ENCODE measurements at regions not wholly inside any gene's neighbourhood (a gene's known extent, or its start where the extent isn't known, plus 50 kb on each side); places are given as distances from the start of the nearest gene placed in this dataset.

GRCh38 chr16:61148930-61149329 is 887.3 kb downstream of the CDH8 start:
- H2AFZ ChIP-seq (ENCODE audit: low read depth, low read length) = no peak overlapping the region
- H3F3A ChIP-seq (ENCODE audit: insufficient read depth, low read length, poor library complexity, severe bottlenecking) = no peaks in the 10 kb centered on the region
- H3K27me3 ChIP-seq (ENCODE audit: insufficient read depth, low read depth, low read length) = no peaks in the 10 kb centered on the region
- H4K20me1 ChIP-seq (ENCODE audit: insufficient read depth) = no peaks in the 10 kb centered on the region
- H3K36me3 ChIP-seq (ENCODE audit: insufficient read depth, low read length) = no peaks in the 10 kb centered on the region
- H3K4me3 ChIP-seq (ENCODE audit: low read length) = no peak overlapping the region
- no peak overlapping the region for H3K9ac ChIP-seq (ENCODE audit: low read length)
- no peaks in the 10 kb centered on the region for H3K9me2 ChIP-seq (ENCODE audit: insufficient read depth, low read length)
- TF ChIP-seq SMC3 (conservative IDR thresholded peaks at IDR 0.05; ENCODE audit: poor library complexity) (no peak), MXI1 (conservative IDR thresholded peaks at IDR 0.05; ENCODE audit: poor library complexity, severe bottlenecking) (no peak), POLR2AphosphoS5 (IDR thresholded peaks at IDR 0.05) (no peak), EZH2 (IDR thresholded peaks at IDR 0.05; ENCODE audit: borderline replicate concordance, insufficient read depth, low read length, poor library complexity, severe bottlenecking) (no peak), REST (IDR thresholded peaks at IDR 0.05; ENCODE audit: borderline replicate concordance) (no peak), EP300 (conservative IDR thresholded peaks at IDR 0.05; ENCODE audit: poor library complexity, severe bottlenecking) (no peak), CTCF (IDR thresholded peaks at IDR 0.05; ENCODE audit: poor library complexity, severe bottlenecking) (no peak), TAF1 (IDR thresholded peaks at IDR 0.05; ENCODE audit: low read depth) (no peak), RAD21 (conservative IDR thresholded peaks at IDR 0.05) (no peak)
- no peak overlapping the region for H3K4me2 ChIP-seq (ENCODE audit: low read length)
- no peak overlapping the region for H3K27ac ChIP-seq (ENCODE audit: low read length)
- H3K9me3 ChIP-seq (ENCODE audit: low read length) = no peaks in the 10 kb centered on the region
- H3K79me2 ChIP-seq (replicated peaks; ENCODE audit: insufficient read depth, low read length) = no peaks in the 10 kb centered on the region

- Histone ChIP-seq H3K9me2 (ENCODE audit: insufficient read depth, low read length) (no peaks in the 10 kb centered on the region), H3K27ac (ENCODE audit: low read length) (no peak overlapping the region), H3F3A (ENCODE audit: insufficient read depth, low read length, poor library complexity, severe bottlenecking) (no peaks in the 10 kb centered on the region), H2AFZ (ENCODE audit: low read depth, low read length) (no peak overlapping the region), H3K9me3 (ENCODE audit: low read length) (no peaks in the 10 kb centered on the region), H3K27me3 (ENCODE audit: insufficient read depth, low read depth, low read length) (no peaks in the 10 kb centered on the region), H4K20me1 (ENCODE audit: insufficient read depth) (no peaks in the 10 kb centered on the region), H3K79me2 (replicated peaks; ENCODE audit: insufficient read depth, low read length) (no peaks in the 10 kb centered on the region), H3K36me3 (ENCODE audit: insufficient read depth, low read length) (no peaks in the 10 kb centered on the region), H3K9ac (ENCODE audit: low read length) (no peak overlapping the region), H3K4me3 (ENCODE audit: low read length) (no peak overlapping the region), H3K4me2 (ENCODE audit: low read length) (no peak overlapping the region)
- TF ChIP-seq POLR2AphosphoS5 (IDR thresholded peaks at IDR 0.05) (no peak), EZH2 (IDR thresholded peaks at IDR 0.05; ENCODE audit: borderline replicate concordance, insufficient read depth, low read length, poor library complexity, severe bottlenecking) (no peak)
Measured at GRCh38 chr16:61146429-61146828, 889.8 kb downstream of the CDH8 start.

GRCh38 chr16:61131447-61131846 is 904.8 kb downstream of the CDH8 start:
- no peak overlapping the region for H3K27ac ChIP-seq (ENCODE audit: low read length)
- no peaks in the 10 kb centered on the region for H3K27me3 ChIP-seq (ENCODE audit: insufficient read depth, low read depth, low read length)
- H3K9me3 ChIP-seq (ENCODE audit: low read length) = no peaks in the 10 kb centered on the region
- H2AFZ ChIP-seq (ENCODE audit: low read depth, low read length) = no peak overlapping the region
- no peaks in the 10 kb centered on the region for H3F3A ChIP-seq (ENCODE audit: insufficient read depth, low read length, poor library complexity, severe bottlenecking)
- no peaks in the 10 kb centered on the region for H4K20me1 ChIP-seq (ENCODE audit: insufficient read depth)
- no peaks in the 10 kb centered on the region for H3K36me3 ChIP-seq (ENCODE audit: insufficient read depth, low read length)
- no peak overlapping the region for H3K4me2 ChIP-seq (ENCODE audit: low read length)
- no peak for TF ChIP-seq SMC3 (conservative IDR thresholded peaks at IDR 0.05; ENCODE audit: poor library complexity)
- TF ChIP-seq RAD21 (conservative IDR thresholded peaks at IDR 0.05) = no peak
- no peak for TF ChIP-seq EZH2 (IDR thresholded peaks at IDR 0.05; ENCODE audit: borderline replicate concordance, insufficient read depth, low read length, poor library complexity, severe bottlenecking)
- no peak for TF ChIP-seq MXI1 (conservative IDR thresholded peaks at IDR 0.05; ENCODE audit: poor library complexity, severe bottlenecking)
- no peak for TF ChIP-seq TAF1 (IDR thresholded peaks at IDR 0.05; ENCODE audit: low read depth)
- no peak for TF ChIP-seq POLR2AphosphoS5 (IDR thresholded peaks at IDR 0.05)
- TF ChIP-seq EP300 (conservative IDR thresholded peaks at IDR 0.05; ENCODE audit: poor library complexity, severe bottlenecking) = no peak
- H3K79me2 ChIP-seq (replicated peaks; ENCODE audit: insufficient read depth, low read length) = no peaks in the 10 kb centered on the region
- no peaks in the 10 kb centered on the region for H3K9me2 ChIP-seq (ENCODE audit: insufficient read depth, low read length)
- no peak overlapping the region for H3K4me3 ChIP-seq (ENCODE audit: low read length)
- H3K9ac ChIP-seq (ENCODE audit: low read length) = no peak overlapping the region

All from neural cell (in vitro differentiated cells).